Breast epithelium (tissue), 4 donors: ENCODE measurements at regions not wholly inside any gene's neighbourhood (a gene's known extent, or its start where the extent isn't known, plus 50 kb on each side); places are given as distances from the start of the nearest gene placed in this dataset.

Source experiments
- DNase-seq, 2 donors: peaks; one replicate each; pipeline ENCODE4 v3.0.0-alpha.2; 2019; ENCODE audit warnings: low spot score in 2 of 2
- H3K27ac ChIP-seq, 2 donors: fragments of 200-600 bp; sonication (generic) in 1 of 2; one replicate each; pipeline ENCODE4 v1.5.1; 2016 to 2019; ENCODE audit warnings: mild to moderate bottlenecking in 1 of 2
- H3K27me3 ChIP-seq, 2 donors: fragments of 200-600 bp; sonication (generic) in 1 of 2; one replicate each; pipeline versions ENCODE4 v1.5.1 to v1.6.0; 2017 to 2019; ENCODE audit warnings: control low read depth in 1 of 2, mild to moderate bottlenecking in 1 of 2
- H3K36me3 ChIP-seq: fragments of 200-600 bp; one replicate; pipeline ENCODE4 v1.5.1; 2019
- H3K4me1 ChIP-seq, 2 donors: fragments of 200-600 bp; sonication (generic); one replicate each; pipeline ENCODE4 v1.5.1; 2016 to 2019; ENCODE audit warnings: control low read depth in 1 of 2
- H3K4me3 ChIP-seq, 3 donors: fragments of 200-600 bp; sonication (generic); 1 replicate in 2 of 3; 2 replicates in 1 of 3; pipeline ENCODE4 v1.5.1; 2016 to 2019; ENCODE audit warnings: mild to moderate bottlenecking in 3 of 3, moderate library complexity in 2 of 3
- H3K9me3 ChIP-seq, 2 donors: fragments of 200-600 bp; sonication (generic) in 1 of 2; one replicate each; pipeline ENCODE4 v1.5.1; 2016 to 2019; ENCODE audit warnings: control low read depth in 1 of 2
- POLR2A ChIP-seq: fragments of 450-650 bp; IDR thresholded peaks from one replicate; pipeline ENCODE4 v1.6.1; 2016; ENCODE audit warnings: antibody characterized with exemption, mild to moderate bottlenecking, moderate library complexity
- POLR2AphosphoS5 ChIP-seq, 3 donors: sonication (generic); formaldehyde crosslinking; IDR thresholded peaks; one replicate each; pipeline ENCODE4 v1.6.1; 2017; ENCODE audit warnings: antibody characterized with exemption in 3 of 3
- intact Hi-C: fragments of 100-400 bp; cut with DNase I; formaldehyde crosslinking; loops from one replicate; pipeline ENCODE4 v1.15.1; 2023; ENCODE audit warnings: low total_unique reads
- TF ChIP-seq, protein P1 (sequence below), 3 donors: fragments of 450-650 bp; IDR thresholded peaks; one replicate each; pipeline ENCODE4 v1.5.1; 2016 to 2017; ENCODE audit warnings: antibody characterized with exemption in 3 of 3, mild to moderate bottlenecking in 3 of 3, moderate library complexity in 3 of 3

DNA sequence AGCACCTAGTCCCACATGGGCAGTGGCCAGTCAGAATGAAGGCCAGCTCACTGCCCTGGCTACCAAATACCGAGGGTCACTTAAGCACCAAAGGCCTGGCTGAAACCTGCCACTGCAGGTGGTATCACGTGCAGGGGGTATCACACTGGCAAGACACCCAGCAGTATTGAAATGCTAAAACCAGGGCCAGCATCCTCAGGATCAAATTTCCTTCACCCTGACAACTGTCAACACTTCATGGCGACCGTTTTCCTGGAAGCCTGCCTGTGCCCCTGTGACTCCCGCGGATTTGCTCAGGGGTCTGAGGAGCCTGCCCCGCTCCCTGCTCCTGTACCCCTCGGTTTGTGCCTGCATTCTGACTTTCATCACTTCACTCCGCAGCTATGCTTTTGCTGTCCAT lies 151.1 kb downstream of the TTLL2 start:
- no peak for DNase-seq
- no peaks in the 10 kb centered on the region for H3K4me1 ChIP-seq
- no peak overlapping the region for H3K27ac ChIP-seq
- TF ChIP-seq, protein P1, sequence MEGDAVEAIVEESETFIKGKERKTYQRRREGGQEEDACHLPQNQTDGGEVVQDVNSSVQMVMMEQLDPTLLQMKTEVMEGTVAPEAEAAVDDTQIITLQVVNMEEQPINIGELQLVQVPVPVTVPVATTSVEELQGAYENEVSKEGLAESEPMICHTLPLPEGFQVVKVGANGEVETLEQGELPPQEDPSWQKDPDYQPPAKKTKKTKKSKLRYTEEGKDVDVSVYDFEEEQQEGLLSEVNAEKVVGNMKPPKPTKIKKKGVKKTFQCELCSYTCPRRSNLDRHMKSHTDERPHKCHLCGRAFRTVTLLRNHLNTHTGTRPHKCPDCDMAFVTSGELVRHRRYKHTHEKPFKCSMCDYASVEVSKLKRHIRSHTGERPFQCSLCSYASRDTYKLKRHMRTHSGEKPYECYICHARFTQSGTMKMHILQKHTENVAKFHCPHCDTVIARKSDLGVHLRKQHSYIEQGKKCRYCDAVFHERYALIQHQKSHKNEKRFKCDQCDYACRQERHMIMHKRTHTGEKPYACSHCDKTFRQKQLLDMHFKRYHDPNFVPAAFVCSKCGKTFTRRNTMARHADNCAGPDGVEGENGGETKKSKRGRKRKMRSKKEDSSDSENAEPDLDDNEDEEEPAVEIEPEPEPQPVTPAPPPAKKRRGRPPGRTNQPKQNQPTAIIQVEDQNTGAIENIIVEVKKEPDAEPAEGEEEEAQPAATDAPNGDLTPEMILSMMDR (IDR thresholded peaks at IDR 0.05) = no peak
- TF ChIP-seq POLR2AphosphoS5 (IDR thresholded peaks at IDR 0.05) (no peak), POLR2A (no peak)
- H3K4me3 ChIP-seq = no peak overlapping the region
- H3K27me3 ChIP-seq = no peaks in the 10 kb centered on the region
- intact Hi-C loops = no loop called here
- H3K9me3 ChIP-seq = no peaks in the 10 kb centered on the region
- no peaks in the 10 kb centered on the region for H3K36me3 ChIP-seq

DNA sequence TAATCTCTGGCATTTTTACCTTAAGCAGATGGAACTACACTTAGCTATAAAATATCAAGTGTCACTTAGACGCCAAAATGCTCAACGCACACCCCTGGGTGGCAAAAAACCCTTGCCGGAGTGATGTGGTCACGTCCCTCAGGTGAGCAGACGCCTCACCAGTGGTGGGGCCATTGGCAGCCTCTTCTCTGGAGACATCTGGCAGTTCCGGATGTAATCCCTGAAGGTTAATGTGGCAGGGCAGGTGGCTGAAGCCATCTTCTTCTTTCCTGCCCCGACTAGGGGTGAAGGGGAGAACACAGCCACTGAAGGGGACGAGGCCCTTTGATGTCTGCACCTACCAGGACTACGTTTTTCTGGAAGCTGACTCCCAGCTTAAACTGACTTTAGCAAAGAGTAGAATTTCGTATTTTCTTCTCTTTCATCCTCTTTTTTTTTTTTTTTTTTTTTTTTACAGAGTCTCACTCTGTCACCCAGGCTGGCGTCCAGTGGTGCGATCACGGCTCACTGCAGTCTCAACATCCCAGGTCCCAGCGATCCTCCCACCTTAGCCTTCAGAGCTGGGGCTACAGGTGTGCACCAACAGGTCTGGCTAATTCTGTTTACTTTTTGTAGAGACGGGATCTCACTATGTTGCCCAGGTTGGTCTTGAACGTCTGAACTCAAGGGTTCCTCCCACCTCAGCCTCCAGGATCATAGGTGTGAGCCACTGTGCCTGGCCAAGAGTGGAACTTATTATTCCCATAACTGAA lies 152.1 kb downstream of the TTLL2 start:
- intact Hi-C loops = no loop called here
- no peak overlapping the region for H3K4me3 ChIP-seq
- no peaks in the 10 kb centered on the region for H3K36me3 ChIP-seq
- DNase-seq = no peak
- H3K27ac ChIP-seq = no peak overlapping the region
- no peaks in the 10 kb centered on the region for H3K9me3 ChIP-seq
- no peaks in the 10 kb centered on the region for H3K27me3 ChIP-seq
- TF ChIP-seq POLR2A (no peak), POLR2AphosphoS5 (IDR thresholded peaks at IDR 0.05) (no peak)
- TF ChIP-seq, protein P1 (IDR thresholded peaks at IDR 0.05) = no peak
- no peaks in the 10 kb centered on the region for H3K4me1 ChIP-seq

DNA sequence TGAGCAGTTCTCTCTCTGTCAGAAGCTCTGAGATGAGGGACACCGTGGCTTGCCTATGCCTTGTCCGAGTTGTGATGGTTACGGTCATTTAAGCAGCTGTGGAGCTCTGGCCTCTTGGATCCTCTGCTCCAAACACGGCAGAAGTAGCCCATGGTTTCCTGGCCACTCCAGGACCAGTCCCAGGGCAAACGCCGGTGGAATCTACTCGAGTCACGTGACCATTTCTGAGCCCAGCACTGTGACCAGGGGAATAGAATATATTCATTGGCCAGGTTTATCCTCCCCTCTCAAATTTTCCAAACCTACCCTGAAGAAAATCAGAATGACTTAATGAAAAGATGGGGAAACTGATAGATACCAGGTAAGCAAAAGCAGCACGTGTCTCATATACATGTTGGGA lies 152.8 kb downstream of the TTLL2 start:
- H3K27ac ChIP-seq = no peak overlapping the region
- no peaks in the 10 kb centered on the region for H3K27me3 ChIP-seq
- no peaks in the 10 kb centered on the region for H3K36me3 ChIP-seq
- TF ChIP-seq POLR2AphosphoS5 (IDR thresholded peaks at IDR 0.05) (no peak), POLR2A (no peak)
- TF ChIP-seq, protein P1 (IDR thresholded peaks at IDR 0.05) = no peak
- H3K9me3 ChIP-seq = no peaks in the 10 kb centered on the region
- H3K4me1 ChIP-seq = no peaks in the 10 kb centered on the region
- DNase-seq = no peak
- intact Hi-C loops = no loop called here
- no peak overlapping the region for H3K4me3 ChIP-seq

DNA sequence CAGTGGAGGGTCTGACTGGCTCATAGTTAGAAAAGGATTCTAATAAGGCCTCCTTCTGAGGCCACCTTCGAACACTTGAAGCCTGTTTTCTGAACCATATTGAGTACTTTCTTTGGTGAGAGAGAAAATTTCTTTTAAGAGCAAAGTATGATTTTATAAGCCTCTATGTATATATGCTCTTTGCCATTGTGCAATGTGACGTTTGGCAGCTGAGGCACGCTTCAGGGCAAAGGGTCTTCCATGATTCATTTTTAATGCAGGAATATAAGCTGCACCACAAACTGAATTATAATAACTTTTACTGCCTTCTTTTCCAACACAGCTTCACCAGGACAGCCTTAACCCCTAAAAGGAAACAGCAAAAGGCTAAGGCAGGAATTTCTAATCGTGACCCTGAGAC lies 154.4 kb downstream of the TTLL2 start:
- Histone ChIP-seq H3K4me3 (no peak overlapping the region), H3K4me1 (no peaks in the 10 kb centered on the region), H3K36me3 (no peaks in the 10 kb centered on the region), H3K27me3 (no peaks in the 10 kb centered on the region), H3K27ac (no peak overlapping the region), H3K9me3 (no peaks in the 10 kb centered on the region)
- no peak for DNase-seq
- TF ChIP-seq POLR2AphosphoS5 (IDR thresholded peaks at IDR 0.05) (no peak), POLR2A (no peak)
- TF ChIP-seq, protein P1 (IDR thresholded peaks at IDR 0.05) = no peak
- intact Hi-C loops = no loop called here

DNA sequence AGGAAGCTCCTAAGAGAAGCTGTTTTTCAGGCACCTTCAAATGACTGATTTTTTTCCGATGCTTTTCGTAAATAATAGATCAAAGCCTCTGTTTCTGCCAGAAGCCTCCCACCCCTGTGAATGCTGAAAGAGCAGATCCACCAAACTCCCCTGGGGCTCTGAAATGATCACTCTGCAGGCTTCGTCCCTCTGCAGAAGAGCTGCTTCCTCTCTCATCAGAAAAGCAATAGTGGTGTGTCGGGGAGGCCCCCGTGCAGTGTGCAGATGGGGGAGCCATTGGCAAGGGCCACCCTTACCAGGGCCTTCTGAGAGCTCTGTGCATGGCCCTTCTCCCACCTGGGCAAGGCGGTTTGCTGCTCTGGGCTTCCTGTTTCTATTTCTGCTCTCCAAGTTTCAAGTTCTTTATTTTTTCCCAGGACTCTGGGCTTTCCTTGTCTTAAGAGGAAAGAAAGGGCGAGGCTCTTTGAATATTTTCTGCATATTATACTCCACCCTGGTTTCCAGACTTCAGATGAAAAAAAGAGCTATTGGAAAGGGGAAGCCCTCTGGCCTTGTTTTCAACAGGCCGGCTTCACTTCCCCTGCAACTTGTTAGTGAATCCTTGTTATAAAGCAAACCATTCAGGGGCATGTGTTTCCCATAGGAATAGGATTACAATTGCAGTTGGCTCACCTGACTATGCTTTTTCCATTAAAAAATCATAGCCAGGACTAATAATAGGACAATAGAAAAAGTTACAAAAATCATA lies 155.2 kb downstream of the TTLL2 start:
- H3K4me1 ChIP-seq = no peaks in the 10 kb centered on the region
- no peak overlapping the region for H3K27ac ChIP-seq
- no peak for DNase-seq
- no peaks in the 10 kb centered on the region for H3K36me3 ChIP-seq
- TF ChIP-seq, protein P1 (IDR thresholded peaks at IDR 0.05) = no peak
- TF ChIP-seq POLR2A = no peak
- TF ChIP-seq POLR2AphosphoS5 (IDR thresholded peaks at IDR 0.05) = no peak
- H3K4me3 ChIP-seq = no peak overlapping the region
- intact Hi-C loops = no loop called here
- no peaks in the 10 kb centered on the region for H3K27me3 ChIP-seq
- no peaks in the 10 kb centered on the region for H3K9me3 ChIP-seq
